NOMO-1 treated with DMSO at 0.1 percent for 48 hours (cell line): ENCODE measurements at regions not wholly inside any gene's neighbourhood (a gene's known extent, or its start where the extent isn't known, plus 50 kb on each side); places are given as distances from the start of the nearest gene placed in this dataset.
"Not testable (repeated sequence)": the region's sequence is repeated elsewhere in the genome, so short reads cannot be mapped to it uniquely, and the experiment has no call there.

Experiments used
- DNase-seq: peaks from one replicate; lab custom pipeline; 2025; ENCODE audit not compliant: unreplicated experiment; lab: John Stamatoyannopoulos, UW

DNA sequence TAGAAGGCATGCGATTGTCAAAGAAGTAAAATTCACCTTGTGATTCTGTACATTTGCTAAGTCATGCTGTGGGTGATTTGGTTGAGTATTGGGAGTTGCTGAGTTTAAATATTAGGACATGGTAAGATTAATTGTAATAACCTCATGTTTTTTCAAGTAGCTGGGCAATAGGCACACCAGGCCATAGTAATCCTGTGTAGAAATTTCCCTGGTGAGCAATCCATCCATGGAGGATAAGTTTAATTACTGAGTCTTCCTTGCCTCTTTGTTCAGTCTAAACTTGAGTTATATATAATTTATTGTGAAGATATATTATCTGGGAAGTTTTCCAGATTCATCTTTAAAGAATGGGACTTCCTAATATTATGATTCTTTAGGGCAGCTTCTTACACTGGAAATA, 221.1 kb upstream of the NUDT12 start:
- no peak for DNase-seq

- DNase-seq: no peak
Measured at GRCh38 chr5:103780794-103781193, 218.2 kb upstream of the NUDT12 start.

DNA sequence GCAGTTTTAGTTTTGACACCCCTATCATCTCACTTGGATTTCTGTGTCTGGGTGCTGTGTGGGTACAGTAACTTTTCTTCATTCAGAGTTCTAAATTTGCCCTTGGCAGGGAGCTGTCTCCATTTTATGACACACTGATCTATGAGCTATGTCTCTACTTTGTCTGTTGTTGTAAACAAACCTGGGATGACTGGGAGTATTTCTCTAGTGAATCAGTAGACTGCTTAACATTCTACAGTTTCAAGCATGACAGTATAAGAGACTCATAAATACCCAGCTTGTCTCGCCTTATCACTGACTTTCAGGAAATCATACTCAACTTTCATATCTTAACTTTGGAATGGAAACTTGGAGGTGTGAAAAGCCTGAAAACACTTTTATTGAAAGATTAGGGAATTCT, 212.1 kb upstream of the NUDT12 start:
- no peak for DNase-seq

GRCh38 chr5:103772248-103772647, 209.7 kb upstream of the NUDT12 start:
- DNase-seq: no peak

DNA sequence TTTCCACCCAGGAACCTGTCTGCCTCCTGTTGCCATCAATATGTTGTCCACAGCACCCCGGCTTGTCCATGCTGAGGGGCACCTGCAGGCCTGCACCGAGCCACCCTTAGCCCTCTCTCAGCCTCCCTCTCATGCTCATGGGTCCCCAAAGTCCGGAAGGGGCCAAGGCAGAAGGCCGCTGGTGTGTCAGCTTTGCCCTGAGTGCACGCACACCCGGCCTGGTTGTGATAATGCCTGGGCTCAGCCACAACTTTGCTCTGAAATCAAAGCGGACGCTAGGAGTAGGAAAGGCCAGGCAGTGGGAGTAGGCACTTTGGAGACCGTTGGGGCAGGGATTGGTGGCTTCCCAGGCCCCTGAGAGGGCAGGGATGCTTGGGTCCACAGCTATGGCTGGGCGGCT, 201.8 kb upstream of the NUDT12 start:
- DNase-seq: no peak

- no peak for DNase-seq
Measured at GRCh38 chr5:103758996-103759395, 196.4 kb upstream of the NUDT12 start.

DNA sequence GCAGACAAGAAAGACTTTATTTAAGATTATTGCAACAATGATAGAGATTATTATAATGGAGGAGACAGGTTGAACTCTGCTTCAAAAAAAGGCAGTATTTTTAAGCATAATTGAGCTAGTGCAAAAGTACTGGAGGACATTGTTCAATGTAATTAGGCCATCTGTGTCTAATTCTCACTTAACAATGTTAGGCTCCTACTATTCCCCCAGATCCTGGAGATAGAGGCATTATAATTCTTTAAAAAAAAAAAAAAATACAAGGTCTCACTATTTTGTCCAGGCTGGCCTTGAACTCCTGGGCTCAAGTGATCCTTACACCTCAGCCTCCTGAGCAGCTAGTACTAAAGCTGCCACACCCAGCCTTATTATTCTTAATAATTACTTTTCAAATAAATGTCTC, 193.4 kb upstream of the NUDT12 start:
- DNase-seq: no peak

GRCh38 chr5:103745353-103746065, 182.9 kb upstream of the NUDT12 start:
- DNase-seq: no peak

DNA sequence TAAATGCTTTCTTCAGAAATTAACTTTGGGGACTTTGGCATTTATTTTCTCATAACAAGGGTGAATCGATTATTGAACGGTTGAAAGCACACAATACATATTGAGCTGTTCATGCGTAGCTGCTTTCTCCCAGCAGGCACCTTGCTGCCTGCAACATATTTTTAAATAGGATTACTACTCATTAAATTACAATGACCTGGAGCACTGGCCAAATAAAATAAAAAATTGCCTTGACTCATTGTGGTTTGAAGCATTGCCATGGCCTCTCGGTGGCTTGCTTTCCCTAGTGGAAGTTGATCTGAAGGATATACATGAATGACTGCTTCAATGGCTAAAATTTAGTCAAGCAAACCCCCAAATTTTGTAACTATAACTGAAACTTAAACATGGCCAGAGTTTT, 181.6 kb upstream of the NUDT12 start:
- no peak for DNase-seq

- no peak for DNase-seq
Measured at GRCh38 chr5:103743421-103743820, 180.8 kb upstream of the NUDT12 start.

GRCh38 chr5:103741984-103742383, 179.4 kb upstream of the NUDT12 start:
- no peak for DNase-seq

GRCh38 chr5:103736343-103736742, 173.8 kb upstream of the NUDT12 start:
- not testable (repeated sequence) for DNase-seq

DNA sequence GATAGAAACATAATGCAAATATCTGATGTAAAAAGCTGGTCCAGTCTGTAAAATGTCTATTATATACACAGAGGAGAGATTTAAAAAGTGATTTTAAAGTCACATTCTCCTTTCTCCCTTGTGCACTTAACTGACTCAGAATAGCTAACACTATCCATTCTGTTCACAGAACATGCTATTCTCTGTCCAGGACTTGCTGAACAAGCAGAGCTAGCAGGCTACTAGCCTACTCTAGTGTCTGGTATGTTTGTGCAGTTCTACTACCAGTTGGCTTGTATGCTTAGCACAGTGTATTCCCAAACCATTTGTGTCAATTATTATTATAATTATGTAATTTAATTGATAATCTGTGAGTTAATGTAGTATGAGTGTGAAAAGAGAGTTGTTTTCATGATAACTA, 161.7 kb upstream of the NUDT12 start:
- no peak for DNase-seq

DNA sequence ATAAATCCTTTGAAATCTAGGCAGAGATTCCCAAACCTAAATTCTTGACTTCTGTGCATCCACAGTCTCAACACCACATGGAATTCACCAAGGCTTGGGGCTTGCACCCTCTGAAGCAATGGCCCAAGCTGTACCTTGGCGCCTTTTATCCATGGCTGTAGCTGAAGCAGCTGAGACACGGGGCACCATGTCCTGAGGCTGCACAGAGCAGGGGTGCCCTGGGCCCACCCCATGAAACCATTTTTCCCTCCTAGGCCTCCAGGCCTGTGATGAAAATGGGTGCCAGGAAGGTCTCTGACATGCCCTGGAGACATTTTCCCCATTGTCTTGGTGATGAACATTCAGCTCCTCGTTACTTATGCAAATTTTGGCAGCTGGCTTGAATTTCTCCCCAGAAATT, 158.6 kb upstream of the NUDT12 start:
- no peak for DNase-seq

GRCh38 chr5:103718108-103718507, 155.5 kb upstream of the NUDT12 start:
- no peak for DNase-seq

GRCh38 chr5:103708601-103709000, 146.0 kb upstream of the NUDT12 start:
- no peak for DNase-seq

DNA sequence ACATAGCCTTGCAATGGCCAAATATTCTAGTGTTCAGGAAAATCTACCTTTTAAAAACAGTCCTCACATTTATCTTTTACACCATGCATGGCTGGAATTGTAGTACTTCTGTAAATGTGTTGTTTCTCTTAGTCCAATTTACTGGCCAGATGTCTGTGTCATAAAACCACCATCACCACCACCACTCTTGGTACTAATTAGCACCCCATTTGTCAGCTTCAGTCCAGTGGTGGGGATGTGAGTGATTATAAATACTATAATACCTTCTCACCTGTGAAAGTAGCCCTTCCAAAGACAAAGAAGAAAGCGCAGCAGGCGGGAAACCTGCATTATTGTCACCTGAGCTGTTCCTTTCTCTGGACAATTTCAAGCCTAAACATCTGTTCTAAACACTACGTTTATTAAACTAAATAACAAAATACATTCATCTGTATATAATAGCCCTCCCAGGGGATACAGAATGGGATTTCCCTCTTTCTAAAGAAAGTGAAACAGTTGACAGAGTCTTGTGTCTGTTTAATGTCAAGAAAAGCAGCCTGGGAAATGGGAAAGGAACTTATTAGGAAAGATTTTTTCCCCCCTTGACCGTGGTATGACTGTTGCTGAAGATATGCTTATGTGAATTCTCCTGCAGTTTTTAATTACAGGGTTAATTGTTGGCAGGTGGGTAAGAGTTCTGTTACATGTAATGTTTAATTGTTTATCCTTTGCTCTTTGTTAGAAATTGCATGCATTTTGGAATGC, 144.5 kb upstream of the NUDT12 start:
- no peak for DNase-seq

DNA sequence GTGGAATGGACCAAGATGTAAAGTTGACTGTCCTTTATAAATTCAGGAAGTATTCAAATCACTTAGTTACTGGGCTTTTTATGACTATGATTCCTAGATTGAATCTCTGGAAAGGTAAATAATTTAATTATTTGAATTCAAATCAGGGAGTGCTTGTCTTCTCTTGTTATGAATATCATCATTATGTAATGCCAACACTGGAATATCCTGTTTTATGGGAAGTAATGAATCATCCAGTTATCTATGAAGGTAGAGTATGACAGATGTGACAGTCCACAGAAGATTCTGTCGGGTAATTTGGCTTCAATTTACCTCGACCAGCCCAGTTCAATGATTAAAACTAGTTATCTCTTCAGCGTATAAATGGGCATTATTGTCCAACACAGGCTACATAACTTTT, 141.0 kb upstream of the NUDT12 start:
- DNase-seq: no peak

GRCh38 chr5:103693517-103693916, 130.9 kb upstream of the NUDT12 start:
- DNase-seq: no peak

- DNase-seq: no peak
Measured at GRCh38 chr5:103690676-103691075, 128.1 kb upstream of the NUDT12 start.

DNA sequence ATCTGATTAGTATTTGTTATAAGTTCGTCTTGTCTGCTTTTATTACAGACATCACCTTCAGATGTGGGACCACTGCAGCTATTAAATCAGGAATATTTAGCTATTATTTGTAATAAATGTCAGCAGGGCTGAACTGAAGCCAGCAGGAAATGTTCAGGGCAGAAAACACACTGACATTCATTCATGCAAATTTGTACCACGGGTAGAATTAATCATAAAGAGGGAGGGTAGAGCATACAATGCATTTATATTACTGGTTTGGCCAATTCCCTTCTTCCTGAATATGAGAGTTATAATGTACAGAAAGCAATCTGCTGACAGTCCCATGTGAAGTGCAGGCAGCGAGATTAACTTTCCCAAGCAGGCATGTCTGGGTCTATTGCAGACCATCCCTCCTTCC, 117.3 kb upstream of the NUDT12 start:
- no peak for DNase-seq

GRCh38 chr5:103676198-103676597, 113.6 kb upstream of the NUDT12 start:
- DNase-seq: not testable (repeated sequence)

GRCh38 chr5:103674739-103675138, 112.2 kb upstream of the NUDT12 start:
- no peak for DNase-seq
